ENCODE measurements at regions not wholly inside any gene's neighbourhood (a gene's known extent, or its start where the extent isn't known, plus 50 kb on each side); places are given as distances from the start of the nearest gene placed in this dataset.

GRCh38 chr7:20932785-20933527, 146.3 kb upstream of the SP8 start:
- Histone ChIP-seq H3K9me3 (ENCODE audit: low read depth) (no peaks in the 10 kb centered on the region), H3K4me3 (no peak overlapping the region), H3K36me3 (no peaks in the 10 kb centered on the region), H3K4me1 (ENCODE audit: low read depth) (no peaks in the 10 kb centered on the region), H3K27me3 (no peaks in the 10 kb centered on the region), H3K27ac (no peak overlapping the region)
- no peak for TF ChIP-seq CTCF (IDR thresholded peaks at IDR 0.05; ENCODE audit: low read depth, low read length)
- DNase-seq (ENCODE audit: low read depth in 1 of 2, low spot score in 1 of 2): no peak

GRCh38 chr7:20945451-20945850, 158.8 kb upstream of the SP8 start:
- H3K9me3 ChIP-seq (ENCODE audit: low read depth): no peaks in the 10 kb centered on the region
- no peaks in the 10 kb centered on the region for H3K4me1 ChIP-seq (ENCODE audit: low read depth)
- H3K27me3 ChIP-seq: no peaks in the 10 kb centered on the region
- H3K4me3 ChIP-seq: no peak overlapping the region
- no peak overlapping the region for H3K27ac ChIP-seq
- TF ChIP-seq CTCF (IDR thresholded peaks at IDR 0.05; ENCODE audit: low read depth, low read length): no peak
- no peak for DNase-seq (ENCODE audit: low read depth in 1 of 2, low spot score in 1 of 2)
- H3K36me3 ChIP-seq: no peaks in the 10 kb centered on the region

GRCh38 chr7:20952916-20953315, 166.2 kb upstream of the SP8 start:
- Histone ChIP-seq H3K27ac (no peak overlapping the region), H3K4me3 (no peak overlapping the region), H3K27me3 (no peaks in the 10 kb centered on the region), H3K36me3 (no peaks in the 10 kb centered on the region), H3K9me3 (ENCODE audit: low read depth) (no peaks in the 10 kb centered on the region), H3K4me1 (ENCODE audit: low read depth) (no peaks in the 10 kb centered on the region)
- no peak for DNase-seq (ENCODE audit: low read depth in 1 of 2, low spot score in 1 of 2)
- TF ChIP-seq CTCF (IDR thresholded peaks at IDR 0.05; ENCODE audit: low read depth, low read length): no peak

- Histone ChIP-seq H3K4me3 (no peak overlapping the region), H3K27me3 (no peaks in the 10 kb centered on the region), H3K9me3 (ENCODE audit: low read depth) (no peaks in the 10 kb centered on the region), H3K27ac (no peak overlapping the region), H3K4me1 (ENCODE audit: low read depth) (no peaks in the 10 kb centered on the region), H3K36me3 (no peaks in the 10 kb centered on the region)
- no peak for TF ChIP-seq CTCF (IDR thresholded peaks at IDR 0.05; ENCODE audit: low read depth, low read length)
- no peak for DNase-seq (ENCODE audit: low read depth in 1 of 2, low spot score in 1 of 2)
Measured at GRCh38 chr7:20954711-20955619, 168.3 kb upstream of the SP8 start.

- Histone ChIP-seq H3K27ac (no peak overlapping the region), H3K27me3 (no peaks in the 10 kb centered on the region), H3K9me3 (ENCODE audit: low read depth) (no peaks in the 10 kb centered on the region), H3K4me3 (no peak overlapping the region), H3K4me1 (ENCODE audit: low read depth) (no peaks in the 10 kb centered on the region), H3K36me3 (no peaks in the 10 kb centered on the region)
- DNase-seq (ENCODE audit: low read depth in 1 of 2, low spot score in 1 of 2): no peak
- TF ChIP-seq CTCF (IDR thresholded peaks at IDR 0.05; ENCODE audit: low read depth, low read length): no peak
Measured at GRCh38 chr7:20958572-20958971, 171.9 kb upstream of the SP8 start.
